ENCODE measurements at regions not wholly inside any gene's neighbourhood (a gene's known extent, or its start where the extent isn't known, plus 50 kb on each side); places are given as distances from the start of the nearest gene placed in this dataset.
"Not testable (repeated sequence)": the region's sequence is repeated elsewhere in the genome, so short reads cannot be mapped to it uniquely, and the experiment has no call there.

DNA sequence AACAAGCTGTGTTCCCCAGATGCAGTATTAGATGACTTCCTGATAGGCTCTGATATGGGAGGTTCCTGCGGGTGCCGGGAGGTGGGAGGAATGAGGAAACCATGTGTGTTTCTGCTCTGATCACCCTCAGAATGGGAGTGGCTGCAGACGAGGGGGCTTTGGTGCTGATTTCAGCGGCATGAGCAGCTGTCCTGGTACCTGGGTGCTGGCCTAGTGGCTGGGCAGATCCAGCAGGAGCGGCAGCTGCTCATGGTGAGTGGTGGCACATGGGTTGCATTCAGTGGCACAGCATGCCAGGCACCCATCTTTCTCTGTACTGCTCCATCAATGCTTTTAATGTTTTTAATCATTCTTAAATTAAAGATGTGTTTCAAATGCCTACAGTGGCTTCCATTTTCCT lies 177.2 kb upstream of the NETO1 start:
- no peak for FAIRE-seq

DNA sequence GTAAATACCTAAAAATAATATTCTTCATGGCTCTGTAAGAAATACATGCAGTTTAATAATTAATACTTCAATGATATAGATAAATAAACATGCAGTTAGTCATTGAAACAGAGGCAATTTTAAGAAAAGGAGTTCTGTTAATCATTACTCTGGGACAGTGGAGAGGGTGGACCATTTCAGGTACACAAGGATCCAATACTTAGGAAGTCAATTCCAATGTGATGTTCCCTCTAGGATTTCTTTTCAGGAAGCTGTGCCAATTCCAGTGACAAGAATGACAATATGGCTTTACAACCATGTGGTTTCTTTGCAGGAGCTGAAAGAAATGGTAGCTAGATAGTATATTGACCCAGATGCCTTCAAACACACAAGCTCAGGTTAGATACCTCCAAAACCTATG lies 175.8 kb upstream of the NETO1 start:
- no peak for FAIRE-seq

DNA sequence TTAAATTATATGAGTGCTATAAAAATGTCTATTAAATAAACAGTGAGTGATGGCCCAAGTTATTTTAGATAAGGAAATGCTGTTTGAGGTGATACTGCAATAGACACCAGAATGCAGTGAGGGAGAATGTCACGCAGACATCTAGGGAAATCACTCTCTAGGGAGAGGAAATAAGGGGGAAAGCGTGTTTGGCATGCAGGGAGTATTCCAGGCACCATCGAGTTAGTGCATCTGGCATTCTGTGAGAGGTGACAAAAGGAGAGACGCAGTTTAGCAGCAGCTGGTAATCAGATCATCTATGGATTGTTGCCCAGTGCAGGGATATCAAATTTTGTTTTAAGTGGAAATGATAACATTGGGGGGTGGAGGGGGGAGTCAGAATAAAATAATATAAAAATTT lies 175.4 kb upstream of the NETO1 start:
- FAIRE-seq: no peak

DNA sequence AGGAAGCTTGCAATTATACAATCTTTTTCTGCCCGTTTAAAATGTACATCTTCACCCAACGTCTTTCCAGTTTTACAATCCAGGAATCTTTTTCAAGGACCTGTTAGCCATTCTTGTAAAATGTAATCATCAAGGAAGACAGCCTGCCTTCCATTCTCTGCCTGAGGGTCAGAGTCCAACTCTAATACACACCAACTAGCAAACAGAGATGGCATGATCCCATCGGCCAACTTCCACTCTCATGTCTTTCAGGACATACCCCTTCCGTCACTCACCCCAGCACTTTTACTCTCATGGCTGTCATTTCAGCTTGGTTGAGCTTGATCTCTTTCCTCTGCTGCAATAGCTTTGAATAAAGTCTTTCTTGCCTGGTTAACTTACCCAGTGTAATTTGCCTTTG lies 172.5 kb upstream of the NETO1 start:
- FAIRE-seq: no peak

DNA sequence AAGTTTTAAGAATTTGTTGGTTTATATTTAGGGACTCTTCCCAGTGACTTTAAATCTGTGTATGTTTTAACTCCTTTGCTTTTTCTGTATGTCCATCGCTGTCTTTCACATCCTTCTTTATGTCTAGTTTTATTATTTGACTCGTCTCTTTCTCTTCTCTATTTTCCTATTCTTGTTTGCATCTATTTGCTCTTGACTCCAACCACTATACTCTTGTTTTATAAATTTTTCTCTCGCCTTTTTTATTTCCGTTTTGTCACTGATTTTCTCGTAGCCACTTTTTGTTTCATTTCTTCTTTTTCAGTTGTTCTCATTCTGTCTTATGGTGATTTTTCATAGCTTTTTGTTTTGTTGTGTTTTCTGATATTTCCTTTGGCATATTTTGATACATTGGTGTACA lies 170.5 kb upstream of the NETO1 start:
- no peak for FAIRE-seq

DNA sequence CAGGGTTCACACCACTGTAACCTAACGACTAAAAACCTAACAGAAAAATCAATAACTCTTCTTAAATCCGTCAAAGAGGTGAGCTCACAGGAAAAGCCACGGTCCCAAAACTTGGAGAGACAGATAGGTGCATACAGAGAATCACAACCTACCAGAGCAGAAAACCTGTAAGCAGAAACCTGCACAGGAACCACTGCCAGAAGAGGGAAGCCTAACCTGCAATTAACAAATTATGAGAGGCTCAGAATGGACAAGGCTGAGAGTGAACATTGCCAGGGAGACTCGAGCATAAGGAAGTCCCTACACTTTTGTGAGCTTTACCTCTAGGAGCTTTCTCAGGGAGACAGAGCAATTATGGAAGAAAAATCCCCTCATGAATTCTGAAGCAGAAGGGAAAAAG lies 156.2 kb upstream of the NETO1 start:
- FAIRE-seq: no peak

DNA sequence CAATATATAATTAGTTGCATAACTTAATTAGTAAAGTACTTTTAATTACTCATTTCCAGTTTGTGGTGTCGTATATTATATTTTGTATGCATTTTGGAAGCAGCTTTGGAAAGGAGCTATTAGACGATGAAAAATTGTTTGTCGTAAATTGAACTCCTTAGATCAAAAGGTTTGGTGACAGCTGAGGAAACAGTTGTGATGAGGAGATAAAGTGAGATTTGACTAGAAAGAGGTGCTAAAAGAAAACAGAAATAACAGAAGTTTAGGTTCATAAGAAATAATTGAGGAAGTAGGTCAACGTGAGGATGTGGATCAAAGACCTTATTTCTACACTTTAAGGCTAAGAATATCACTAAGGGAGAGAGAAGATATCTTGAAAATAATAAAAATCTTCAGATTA lies 141.9 kb upstream of the NETO1 start:
- no peak for FAIRE-seq

DNA sequence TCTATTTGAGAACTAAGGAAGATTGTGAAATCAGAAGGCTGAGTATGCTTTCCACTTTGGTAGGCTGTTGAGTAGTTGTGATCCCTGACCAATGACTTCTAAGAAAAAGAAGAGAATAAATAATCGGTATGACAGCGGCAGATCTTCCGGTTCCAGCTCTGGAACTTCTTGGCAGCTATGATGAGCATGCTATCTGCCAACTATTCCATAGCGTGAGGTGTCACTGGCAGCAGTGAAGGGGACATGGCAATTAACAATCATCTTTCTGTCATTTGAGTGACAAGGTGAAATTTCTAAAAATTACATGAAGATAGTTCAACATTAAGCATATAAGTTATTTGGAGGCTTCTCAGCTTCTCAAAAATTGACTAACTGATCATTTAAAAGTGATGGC lies 140.1 kb upstream of the NETO1 start:
- no peak for FAIRE-seq

DNA sequence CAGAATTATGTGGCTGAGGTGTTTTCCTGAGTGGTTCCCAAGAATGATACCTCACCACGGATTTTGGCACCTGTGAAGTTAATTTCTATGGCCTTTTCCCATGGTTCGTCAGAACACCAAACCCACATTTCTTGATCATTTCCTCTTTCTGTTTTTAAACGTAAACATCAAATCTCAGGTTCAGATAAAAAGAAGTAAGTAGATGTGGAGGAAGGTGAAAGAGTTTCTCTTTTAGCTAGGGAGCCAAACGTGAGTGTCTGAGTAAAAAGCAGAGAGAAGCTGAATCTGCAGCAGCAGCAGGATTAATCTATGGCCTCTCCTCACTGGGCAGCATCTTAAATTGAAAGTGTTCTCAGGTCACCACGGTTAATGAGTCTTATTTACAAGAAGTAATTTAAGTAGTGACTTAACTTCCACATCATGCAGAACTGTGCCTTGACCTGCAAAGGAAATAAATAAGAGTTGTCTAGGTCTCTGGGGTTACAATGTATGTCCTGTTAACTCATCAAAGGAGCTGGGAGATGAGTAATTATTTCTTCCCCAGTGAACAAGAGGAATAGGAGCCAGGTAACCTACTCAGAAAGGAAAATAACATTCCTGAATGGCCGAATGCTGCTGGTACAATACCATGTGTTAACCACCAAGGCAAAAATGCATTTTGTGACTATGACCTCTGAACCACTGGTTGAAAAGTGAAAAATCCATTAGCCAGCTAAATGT lies 139.6 kb upstream of the NETO1 start:
- no peak for FAIRE-seq

DNA sequence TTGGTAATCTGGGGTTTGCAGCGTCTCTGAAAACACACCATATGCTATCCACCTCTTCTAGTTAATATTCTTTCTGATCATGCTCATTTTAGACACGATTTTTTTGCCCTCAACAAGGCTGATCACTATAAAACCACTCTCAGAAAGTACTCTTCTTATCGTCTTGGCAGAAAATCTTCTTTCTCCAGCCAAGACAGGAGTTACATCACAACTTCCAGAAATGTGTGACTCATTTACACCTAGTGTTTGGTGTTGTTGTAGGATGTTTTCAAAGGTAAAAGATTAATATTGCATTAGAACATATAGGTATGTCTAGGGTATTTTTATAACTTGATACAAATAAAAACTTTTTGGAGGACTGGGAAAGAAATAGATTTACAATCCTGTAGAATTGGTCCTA lies 138.5 kb upstream of the NETO1 start:
- FAIRE-seq: no peak

DNA sequence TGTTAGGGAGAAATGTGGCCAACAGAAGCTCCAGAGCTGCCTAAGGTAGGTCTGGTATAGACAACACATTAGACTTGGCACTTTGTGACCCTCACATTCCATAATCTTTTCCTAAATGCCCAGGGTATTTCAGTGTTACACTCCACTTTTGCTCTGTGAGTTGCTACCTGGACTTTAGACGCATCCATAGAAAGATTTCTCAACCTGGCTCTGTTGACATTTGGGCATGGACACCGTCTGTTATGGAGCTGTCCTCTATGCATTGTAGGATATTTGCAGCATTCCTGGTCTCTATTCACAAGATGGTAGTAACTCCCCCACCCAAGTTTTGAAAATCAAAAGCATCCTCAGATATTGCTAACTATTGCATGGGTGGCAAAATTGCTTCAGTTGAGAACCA lies 136.5 kb upstream of the NETO1 start:
- FAIRE-seq: no peak

DNA sequence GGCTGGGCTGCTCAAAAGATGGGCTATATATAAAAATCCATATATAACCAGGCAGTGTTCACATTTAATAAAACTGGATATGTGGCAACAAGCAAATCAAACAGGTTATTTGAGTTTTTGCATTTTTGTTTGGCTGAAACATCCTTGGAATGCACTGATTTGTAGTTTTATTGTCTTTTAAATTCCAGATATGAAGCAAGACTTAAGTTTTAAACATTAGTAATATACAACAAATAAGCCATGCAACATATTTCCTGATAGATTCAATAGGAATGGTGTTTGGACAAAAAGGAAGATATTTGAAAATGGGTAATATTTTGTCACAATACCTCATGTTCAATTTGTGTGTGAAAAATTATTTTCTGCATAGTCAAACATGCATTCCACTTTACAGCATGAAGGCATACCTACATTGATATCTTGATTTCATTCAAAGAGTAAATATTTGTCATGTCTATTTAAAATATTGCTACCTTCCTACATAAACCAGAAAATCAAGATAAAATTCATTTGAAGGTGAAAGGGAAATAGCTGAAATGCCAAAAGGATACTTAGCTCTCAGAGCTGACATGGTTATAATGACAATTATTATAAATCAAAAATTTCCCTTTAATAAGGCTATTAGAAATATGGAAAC lies 132.3 kb upstream of the NETO1 start:
- FAIRE-seq: no peak

DNA sequence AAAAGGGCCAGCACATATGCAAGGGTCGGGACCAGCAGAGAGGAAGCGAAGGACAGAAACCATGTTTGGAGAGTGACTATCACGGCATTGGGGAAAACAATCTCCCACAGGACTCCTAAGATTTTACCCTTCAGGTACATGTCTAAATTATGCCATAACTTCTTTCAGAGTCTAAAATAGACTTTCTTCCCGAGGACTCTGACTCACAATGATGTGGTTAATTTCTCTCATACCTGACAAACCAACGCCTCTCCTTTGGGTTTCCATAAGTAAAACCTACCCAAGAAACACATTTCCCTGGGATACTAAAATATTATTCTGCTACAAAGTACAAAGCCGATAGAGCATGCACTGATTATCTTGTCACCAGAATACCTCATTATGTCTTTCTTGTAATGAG lies 127.8 kb upstream of the NETO1 start:
- no peak for FAIRE-seq

DNA sequence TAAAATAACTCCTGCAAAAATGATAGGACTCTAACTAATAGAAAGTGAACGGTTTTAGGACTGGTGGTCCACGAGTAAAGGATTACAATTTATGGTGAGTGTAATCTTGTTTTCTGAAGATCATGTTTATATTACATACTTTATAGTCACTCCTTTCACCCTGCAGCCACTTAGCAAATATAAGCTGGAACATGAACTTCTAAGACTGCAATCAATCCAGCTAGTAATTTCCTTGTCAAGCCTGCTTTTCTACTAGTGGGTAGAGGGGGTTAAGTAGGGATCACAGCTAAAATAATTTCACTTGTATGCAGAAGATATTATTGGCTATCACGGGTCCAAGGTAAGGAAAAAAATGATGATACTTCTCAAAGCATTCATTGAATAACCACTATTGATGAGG lies 125.5 kb upstream of the NETO1 start:
- FAIRE-seq: no peak

DNA sequence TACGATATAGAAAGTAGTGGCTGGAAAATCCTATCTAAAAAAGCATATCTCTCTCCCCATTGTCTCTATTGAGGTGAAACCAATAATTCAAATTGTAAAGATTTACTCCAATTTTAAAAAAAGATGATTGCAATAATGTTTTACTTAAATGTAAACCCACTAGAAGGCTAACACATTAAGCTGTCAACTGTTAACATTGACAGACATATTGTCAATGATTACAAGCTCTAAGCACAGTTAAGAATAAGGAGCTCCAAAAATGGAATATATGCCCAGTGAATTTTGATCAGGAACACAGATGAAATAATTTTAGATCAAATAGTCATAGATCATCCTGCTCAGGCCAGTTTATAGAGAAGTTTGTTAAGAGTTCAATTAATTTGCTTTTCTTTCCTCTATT lies 123.6 kb upstream of the NETO1 start:
- no peak for FAIRE-seq

DNA sequence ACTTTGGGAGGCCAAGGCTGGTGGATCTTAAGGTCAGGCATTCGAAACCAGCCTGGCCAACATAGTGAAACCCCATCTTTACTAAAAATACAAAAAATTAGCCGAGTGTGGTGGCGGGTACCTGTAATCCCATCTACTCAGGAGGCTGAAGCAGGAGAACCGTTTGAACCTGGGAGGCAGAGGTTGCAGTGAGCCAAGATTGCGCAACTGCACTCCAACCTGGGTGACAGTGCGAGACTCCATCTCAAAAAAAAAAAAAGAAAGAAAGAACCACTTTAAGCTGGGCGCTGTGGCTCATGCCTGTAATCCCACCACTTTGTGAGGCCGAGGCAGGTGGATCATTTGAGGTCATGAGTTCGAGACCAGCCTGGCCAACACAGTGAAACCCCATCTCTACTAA lies 119.8 kb upstream of the NETO1 start:
- not testable (repeated sequence) for FAIRE-seq

DNA sequence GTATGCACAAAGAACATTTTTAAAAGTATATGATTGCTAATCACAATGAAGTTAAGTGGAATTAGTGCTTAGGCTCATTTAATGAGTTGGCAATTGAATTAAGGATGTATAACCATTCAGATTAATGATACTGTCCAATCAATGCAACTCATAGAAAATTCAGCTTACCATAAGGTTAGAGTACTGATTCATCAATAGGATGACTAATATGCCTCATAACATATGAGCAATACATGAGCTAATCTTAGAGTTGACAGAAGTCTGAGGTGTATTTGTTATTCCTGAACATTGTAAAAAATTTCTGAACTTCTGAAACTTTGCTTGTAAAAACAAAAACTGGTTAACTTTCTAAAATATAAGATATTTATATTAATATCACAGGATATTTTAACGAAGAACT lies 118.3 kb upstream of the NETO1 start:
- no peak for FAIRE-seq

DNA sequence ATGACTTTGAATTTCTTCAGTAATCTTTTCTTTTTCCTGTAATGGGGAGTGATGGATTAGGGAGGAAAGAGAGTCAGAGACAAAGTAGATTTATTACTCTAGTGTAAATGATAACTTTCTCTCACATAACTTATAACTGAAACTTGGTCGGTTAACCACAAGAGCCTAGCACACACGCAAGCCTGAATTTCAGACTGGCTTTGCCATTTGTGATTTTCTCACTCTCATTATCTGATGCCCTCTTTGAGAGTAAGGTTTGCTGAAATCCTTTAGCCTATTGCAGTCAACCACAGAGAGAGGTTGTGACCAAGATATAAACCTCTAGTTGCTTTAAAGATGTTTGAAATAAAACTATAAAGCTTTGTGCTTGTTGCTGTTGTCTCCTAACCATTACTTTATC lies 117.9 kb upstream of the NETO1 start:
- no peak for FAIRE-seq

DNA sequence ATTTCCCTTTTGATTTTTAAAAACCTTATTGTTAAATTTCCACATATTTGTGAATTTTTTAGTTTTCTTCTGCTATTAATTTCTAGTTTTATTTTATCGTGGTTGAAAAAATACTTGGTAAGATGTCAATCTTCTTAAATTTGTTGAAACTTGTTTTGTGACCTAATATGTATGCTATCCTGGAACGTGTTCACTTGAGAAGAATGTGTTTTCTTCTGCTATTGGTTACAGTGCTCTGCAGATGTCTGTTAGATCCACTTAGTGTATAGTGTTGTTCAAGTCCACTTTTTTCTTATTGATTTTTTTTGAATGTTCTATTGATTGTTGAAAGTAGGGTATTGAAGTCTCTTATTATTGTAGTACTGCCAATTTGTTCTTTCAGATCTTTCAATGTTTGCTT lies 116.5 kb upstream of the NETO1 start:
- FAIRE-seq: no peak

DNA sequence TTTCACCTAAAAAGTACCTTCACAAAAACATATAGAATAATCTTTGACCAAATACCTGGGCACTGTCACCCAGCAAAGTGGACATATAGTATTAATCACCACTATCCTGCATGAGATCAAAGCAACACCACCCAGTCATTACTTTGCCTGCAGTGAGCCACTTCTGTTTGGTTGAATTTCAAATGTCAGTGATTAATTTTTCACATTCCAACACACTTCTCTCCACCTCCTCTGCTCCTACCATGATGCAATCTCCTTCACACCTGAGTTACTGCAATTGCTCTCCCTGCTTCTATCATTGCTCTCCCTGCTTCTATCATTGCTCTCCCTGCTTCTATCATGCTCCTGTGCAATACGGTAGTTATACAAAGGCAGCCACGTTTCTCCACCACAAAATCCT lies 106.1 kb upstream of the NETO1 start:
- no peak for FAIRE-seq

DNA sequence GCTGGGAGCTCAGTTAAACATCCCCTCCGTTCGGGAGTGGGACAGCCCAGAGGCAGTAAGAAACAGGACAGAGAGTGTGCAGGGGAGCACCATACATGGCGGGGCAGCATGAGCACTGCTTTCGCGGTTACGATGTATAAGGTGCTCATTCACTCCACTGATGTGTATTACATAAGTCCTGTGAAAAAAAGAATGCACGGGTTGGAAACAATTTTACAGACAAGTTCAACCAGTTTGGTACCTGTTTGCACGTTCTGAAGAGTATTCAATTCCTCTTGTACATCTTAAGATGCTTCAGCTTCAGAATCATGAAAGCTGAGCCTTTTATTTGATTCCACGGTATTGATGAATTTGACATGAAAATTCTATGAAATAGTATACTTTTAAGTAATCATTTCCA lies 97.8 kb upstream of the NETO1 start:
- FAIRE-seq: no peak

DNA sequence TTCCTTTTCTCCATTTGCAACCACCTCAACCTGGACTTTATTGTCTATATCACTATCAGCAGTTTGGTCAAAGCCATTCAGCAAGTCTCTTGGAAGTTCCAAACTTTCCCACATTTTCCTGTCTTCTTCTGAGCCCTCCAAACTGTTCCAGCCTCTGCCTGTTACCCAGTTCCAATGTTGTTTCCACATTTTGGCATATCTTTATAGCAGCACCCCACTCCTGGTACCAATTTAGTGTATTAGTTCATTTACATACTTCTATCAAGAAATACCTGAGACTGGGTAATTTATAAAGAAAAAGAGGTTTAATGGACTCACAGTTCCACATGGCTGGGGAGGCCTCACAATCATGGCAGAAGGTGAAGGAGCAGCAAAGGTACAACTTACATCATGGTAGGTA lies 90.4 kb upstream of the NETO1 start:
- not testable (repeated sequence) for FAIRE-seq

DNA sequence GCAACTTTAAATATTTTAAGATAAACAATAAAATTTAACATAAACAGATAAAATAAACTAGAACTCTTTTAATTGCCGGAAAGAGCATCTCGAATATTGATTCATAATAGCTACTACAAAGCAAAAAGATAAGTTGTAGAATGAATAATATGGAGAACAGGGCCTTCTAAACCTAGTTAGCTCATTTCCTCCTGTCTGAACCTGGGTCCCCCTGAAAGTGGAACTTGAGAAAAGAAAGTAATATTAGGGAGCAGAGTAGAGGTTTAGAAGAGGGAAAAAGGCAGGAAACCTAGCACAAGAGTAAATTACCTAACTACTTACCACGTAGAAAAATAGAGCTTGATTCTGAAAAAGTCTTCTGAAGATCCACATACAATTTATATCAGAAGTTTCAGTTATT lies 80.7 kb upstream of the NETO1 start:
- FAIRE-seq: no peak

DNA sequence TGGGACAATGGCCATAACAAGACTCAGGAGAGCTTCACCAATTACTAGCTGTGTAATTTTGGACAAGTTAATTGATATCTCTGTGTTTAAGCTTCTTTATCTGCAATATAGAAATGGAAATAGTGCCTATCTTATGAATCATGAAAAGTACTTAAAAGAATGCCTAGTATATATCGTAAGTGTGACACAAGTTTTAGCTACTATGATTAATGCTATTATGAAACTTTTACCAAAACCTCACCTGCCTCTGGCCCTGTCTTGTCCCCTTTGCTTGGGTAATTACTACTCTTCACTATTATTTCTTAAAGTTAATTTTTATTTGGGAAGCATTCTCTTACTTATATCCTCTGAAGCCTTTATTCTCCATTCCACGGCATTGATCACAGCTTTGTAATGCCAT lies 75.0 kb upstream of the NETO1 start:
- FAIRE-seq: no peak

DNA sequence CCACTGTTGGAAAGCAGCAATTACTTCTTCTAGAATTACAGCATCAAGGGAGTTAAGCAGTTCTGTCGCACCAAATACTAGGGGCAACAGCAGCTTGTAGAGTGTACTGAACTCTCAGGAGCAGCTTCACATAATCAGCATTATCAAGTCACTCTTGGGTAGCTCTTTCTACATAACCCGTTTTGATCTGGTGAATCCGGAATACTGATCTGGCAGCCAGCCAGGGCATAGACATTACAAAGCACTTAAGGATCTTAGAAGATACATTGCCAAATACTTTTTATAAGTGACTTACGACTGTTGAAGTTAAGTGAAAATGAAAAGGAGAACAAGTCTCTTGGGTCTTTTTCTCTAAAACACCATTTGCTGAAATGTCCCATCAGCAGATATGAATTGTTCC lies 73.2 kb upstream of the NETO1 start:
- no peak for FAIRE-seq
